Stimulated activated naive B cell treated with anti-CD40 and anti-IgM and Interleukin-4, amounts not matched to agents 10 μg/mL and 1 μg/mL and 100 μg/mL, for 72 hours (primary cell): ENCODE measurements at regions not wholly inside any gene's neighbourhood (a gene's known extent, or its start where the extent isn't known, plus 50 kb on each side); places are given as distances from the start of the nearest gene placed in this dataset.

ENCODE experiments used
- ATAC-seq, 2 donors: fragments of 150-1000 bp; cut with Tn5 transposase; replicated peaks; 2 replicates each; pipeline ENCODE4 v1.10.0; 2021; ENCODE audit warnings: moderate library complexity in 1 of 2
- DNase-seq: peaks from one replicate; pipeline ENCODE4 v3.0.0; 2021
- H3K27ac Mint-ChIP-seq: one replicate; pipeline ENCODE4 v1.8.0; 2022; ENCODE audit warnings: mild to moderate bottlenecking, mixed read lengths
- H3K27me3 Mint-ChIP-seq, 2 donors: one replicate each; pipeline ENCODE4 v1.8.0; 2022; ENCODE audit warnings: mixed read lengths in 2 of 2
- H3K36me3 Mint-ChIP-seq, 2 donors: one replicate each; pipeline ENCODE4 v1.8.0; 2022; ENCODE audit warnings: mixed read lengths in 2 of 2, mild to moderate bottlenecking in 1 of 2
- H3K4me1 Mint-ChIP-seq, 2 donors: one replicate each; pipeline ENCODE4 v1.8.0; 2022; ENCODE audit warnings: mixed read lengths in 2 of 2, mild to moderate bottlenecking in 1 of 2
- H3K4me3 Mint-ChIP-seq, 2 donors: one replicate each; pipeline ENCODE4 v1.8.0; 2022; ENCODE audit warnings: mild to moderate bottlenecking in 2 of 2, mixed read lengths in 2 of 2, moderate library complexity in 1 of 2
- H3K9me3 Mint-ChIP-seq, 2 donors: one replicate each; pipeline ENCODE4 v1.8.0; 2022; ENCODE audit warnings: mixed read lengths in 2 of 2, mild to moderate bottlenecking in 1 of 2

- no peak overlapping the region for H3K27ac Mint-ChIP-seq
- no peaks in the 10 kb centered on the region for H3K27me3 Mint-ChIP-seq
- peaks cover 3 to 4% of the 10 kb centered on the region in 2 donors for H3K36me3 Mint-ChIP-seq
- H3K9me3 Mint-ChIP-seq = peaks cover 0 to 9% of the 10 kb centered on the region in 2 donors
- ATAC-seq = peak; percentile 36 to 41
- peak overlapping the region in 1 of 2 donors; percentile 63 for H3K4me3 Mint-ChIP-seq
- no peak for DNase-seq
- peaks cover 13 to 35% of the 10 kb centered on the region in 2 donors for H3K4me1 Mint-ChIP-seq
Observed at GRCh38 chr3:106206613-106207012, 337.8 kb upstream of the CBLB start.

- Mint-ChIP-seq H3K9me3 (peaks cover 0 to 9% of the 10 kb centered on the region in 2 donors), H3K4me1 (peaks cover 13 to 35% of the 10 kb centered on the region in 2 donors), H3K27me3 (no peaks in the 10 kb centered on the region), H3K27ac (no peak overlapping the region), H3K4me3 (no peak overlapping the region), H3K36me3 (peaks cover 3 to 4% of the 10 kb centered on the region in 2 donors)
- no peak for DNase-seq
- no peak for ATAC-seq
Observed at GRCh38 chr3:106208251-106208650, 339.4 kb upstream of the CBLB start.

GRCh38 chr3:106208967-106209366 lies 340.2 kb upstream of the CBLB start:
- no peak overlapping the region for H3K27ac Mint-ChIP-seq
- peaks cover 3 to 4% of the 10 kb centered on the region in 2 donors for H3K36me3 Mint-ChIP-seq
- no peak overlapping the region for H3K4me3 Mint-ChIP-seq
- H3K9me3 Mint-ChIP-seq = peaks cover 0 to 9% of the 10 kb centered on the region in 2 donors
- DNase-seq (no peak), ATAC-seq (no peak)
- H3K27me3 Mint-ChIP-seq = no peaks in the 10 kb centered on the region
- H3K4me1 Mint-ChIP-seq = peaks cover 15 to 39% of the 10 kb centered on the region in 2 donors

GRCh38 chr3:106209482-106209881 lies 340.7 kb upstream of the CBLB start:
- Mint-ChIP-seq H3K27me3 (no peaks in the 10 kb centered on the region), H3K27ac (no peak overlapping the region), H3K9me3 (peaks cover 0 to 6% of the 10 kb centered on the region in 2 donors), H3K4me1 (peaks cover 15 to 38% of the 10 kb centered on the region in 2 donors), H3K4me3 (no peak overlapping the region), H3K36me3 (peaks cover 2% of the 10 kb centered on the region in 2 donors)
- DNase-seq = no peak
- no peak for ATAC-seq

- peaks cover 15 to 29% of the 10 kb centered on the region in 2 donors for H3K4me1 Mint-ChIP-seq
- no peak overlapping the region for H3K27ac Mint-ChIP-seq
- H3K9me3 Mint-ChIP-seq = peaks cover 5 to 8% of the 10 kb centered on the region in 2 donors
- H3K27me3 Mint-ChIP-seq = no peaks in the 10 kb centered on the region
- ATAC-seq (no peak), DNase-seq (no peak)
- H3K4me3 Mint-ChIP-seq = no peak overlapping the region
- peaks cover 3 to 4% of the 10 kb centered on the region in 2 donors for H3K36me3 Mint-ChIP-seq
Observed at GRCh38 chr3:106210923-106211322, 342.1 kb upstream of the CBLB start.

GRCh38 chr3:106212665-106213222 lies 343.9 kb upstream of the CBLB start:
- H3K4me3 Mint-ChIP-seq = no peak overlapping the region
- H3K27ac Mint-ChIP-seq = no peak overlapping the region
- peaks cover 3 to 4% of the 10 kb centered on the region in 2 donors for H3K36me3 Mint-ChIP-seq

GRCh38 chr3:106213954-106214353 lies 345.1 kb upstream of the CBLB start:
- Mint-ChIP-seq H3K4me3 (no peak overlapping the region), H3K36me3 (peaks cover 3 to 4% of the 10 kb centered on the region in 2 donors), H3K4me1 (peaks cover 9 to 17% of the 10 kb centered on the region in 2 donors), H3K27me3 (no peaks in the 10 kb centered on the region), H3K9me3 (peaks cover 5 to 10% of the 10 kb centered on the region in 2 donors), H3K27ac (no peak overlapping the region)
- DNase-seq (no peak), ATAC-seq (no peak)

More at GRCh38 chr3:106212665-106213222, 343.9 kb upstream of the CBLB start:
- no peak for DNase-seq
- Mint-ChIP-seq H3K27me3 (no peaks in the 10 kb centered on the region), H3K4me1 (peaks cover 9 to 17% of the 10 kb centered on the region in 2 donors), H3K9me3 (peaks cover 5 to 8% of the 10 kb centered on the region in 2 donors)
- no peak for ATAC-seq

GRCh38 chr3:106214641-106215040 lies 345.8 kb upstream of the CBLB start:
- H3K27me3 Mint-ChIP-seq = no peaks in the 10 kb centered on the region
- peaks cover 9 to 17% of the 10 kb centered on the region in 2 donors for H3K4me1 Mint-ChIP-seq
- H3K9me3 Mint-ChIP-seq = peaks cover 5 to 10% of the 10 kb centered on the region in 2 donors
- ATAC-seq (no peak), DNase-seq (no peak)
- H3K27ac Mint-ChIP-seq = no peak overlapping the region
- H3K4me3 Mint-ChIP-seq = no peak overlapping the region
- H3K36me3 Mint-ChIP-seq = peaks cover 3 to 4% of the 10 kb centered on the region in 2 donors

- no peak for ATAC-seq
- Mint-ChIP-seq H3K4me1 (peaks cover 9 to 17% of the 10 kb centered on the region in 2 donors), H3K4me3 (no peak overlapping the region), H3K27ac (no peak overlapping the region), H3K27me3 (no peaks in the 10 kb centered on the region), H3K36me3 (peaks cover 4 to 5% of the 10 kb centered on the region in 2 donors), H3K9me3 (peaks cover 7 to 12% of the 10 kb centered on the region in 2 donors)
- DNase-seq = no peak
Observed at GRCh38 chr3:106215047-106215446, 346.2 kb upstream of the CBLB start.

- Mint-ChIP-seq H3K27me3 (no peaks in the 10 kb centered on the region), H3K4me1 (peaks cover 7 to 8% of the 10 kb centered on the region in 2 donors), H3K27ac (no peak overlapping the region), H3K9me3 (peaks cover 18 to 24% of the 10 kb centered on the region in 2 donors), H3K4me3 (no peak overlapping the region), H3K36me3 (peaks cover 7 to 16% of the 10 kb centered on the region in 2 donors)
- DNase-seq (no peak), ATAC-seq (no peak)
Observed at GRCh38 chr3:106217745-106218144, 348.9 kb upstream of the CBLB start.

GRCh38 chr3:106227068-106227467 lies 358.3 kb upstream of the CBLB start:
- ATAC-seq = no peak
- Mint-ChIP-seq H3K4me3 (no peak overlapping the region), H3K36me3 (peaks cover 6 to 11% of the 10 kb centered on the region in 2 donors), H3K27ac (no peak overlapping the region), H3K27me3 (no peaks in the 10 kb centered on the region), H3K4me1 (peaks cover 9 to 19% of the 10 kb centered on the region in 2 donors), H3K9me3 (peaks cover 8 to 9% of the 10 kb centered on the region in 2 donors)
- DNase-seq = no peak

GRCh38 chr3:106228271-106228670 lies 359.5 kb upstream of the CBLB start:
- DNase-seq = no peak
- Mint-ChIP-seq H3K9me3 (peaks cover 4 to 8% of the 10 kb centered on the region in 2 donors), H3K27ac (no peak overlapping the region), H3K4me1 (peaks cover 11 to 19% of the 10 kb centered on the region in 2 donors), H3K27me3 (no peaks in the 10 kb centered on the region), H3K36me3 (peaks cover 0 to 5% of the 10 kb centered on the region in 2 donors), H3K4me3 (no peak overlapping the region)
- peak; percentile 38 to 44 for ATAC-seq

- peaks cover 11 to 19% of the 10 kb centered on the region in 2 donors for H3K4me1 Mint-ChIP-seq
- ATAC-seq = no peak
- DNase-seq = no peak
- H3K9me3 Mint-ChIP-seq = peaks cover 4 to 6% of the 10 kb centered on the region in 2 donors
- H3K27ac Mint-ChIP-seq = no peak overlapping the region
- peaks cover 0 to 3% of the 10 kb centered on the region in 2 donors for H3K36me3 Mint-ChIP-seq
- no peaks in the 10 kb centered on the region for H3K27me3 Mint-ChIP-seq
- no peak overlapping the region for H3K4me3 Mint-ChIP-seq
Observed at GRCh38 chr3:106229495-106230278, 360.9 kb upstream of the CBLB start.

- peaks cover 4 to 6% of the 10 kb centered on the region in 2 donors for H3K9me3 Mint-ChIP-seq
- peaks cover 0 to 3% of the 10 kb centered on the region in 2 donors for H3K36me3 Mint-ChIP-seq
- H3K27ac Mint-ChIP-seq = no peak overlapping the region
- H3K4me1 Mint-ChIP-seq = peaks cover 11 to 19% of the 10 kb centered on the region in 2 donors
- no peak for ATAC-seq
- no peaks in the 10 kb centered on the region for H3K27me3 Mint-ChIP-seq
- no peak for DNase-seq
- no peak overlapping the region for H3K4me3 Mint-ChIP-seq
Observed at GRCh38 chr3:106231086-106231485, 362.3 kb upstream of the CBLB start.
